Mucosa of rectum (tissue), 2 donors: ENCODE measurements at regions not wholly inside any gene's neighbourhood (a gene's known extent, or its start where the extent isn't known, plus 50 kb on each side); places are given as distances from the start of the nearest gene placed in this dataset.
"Not testable (repeated sequence)": the region's sequence is repeated elsewhere in the genome, so short reads cannot be mapped to it uniquely, and the experiment has no call there.

Experiments
- H3K27ac ChIP-seq, 2 donors: one replicate each; pipeline ENCODE4 v1.7.0; 2013; ENCODE audit warnings: inconsistent platforms in 2 of 2, low read depth in 2 of 2, low read length in 2 of 2
- H3K27me3 ChIP-seq, 2 donors: one replicate each; pipeline ENCODE4 v1.7.0; 2013; ENCODE audit warnings: low read length in 2 of 2; ENCODE audit not compliant: control insufficient read depth in 2 of 2, insufficient read depth in 2 of 2
- H3K36me3 ChIP-seq, 2 donors: one replicate each; pipeline ENCODE4 v1.7.0; 2013; ENCODE audit warnings: low read length in 2 of 2; ENCODE audit not compliant: control insufficient read depth in 2 of 2, insufficient read depth in 2 of 2
- H3K4me1 ChIP-seq, 2 donors: one replicate each; pipeline ENCODE4 v1.7.0; 2013; ENCODE audit warnings: low read length in 2 of 2, mild to moderate bottlenecking in 1 of 2; ENCODE audit not compliant: control insufficient read depth in 2 of 2, insufficient read depth in 2 of 2
- H3K4me3 ChIP-seq, 2 donors: one replicate each; pipeline ENCODE4 v1.7.0; 2013; ENCODE audit warnings: low read length in 2 of 2
- H3K9ac ChIP-seq, 2 donors: one replicate each; pipeline ENCODE4 v1.7.0; 2013; ENCODE audit warnings: low read length in 2 of 2, low read depth in 1 of 2, mild to moderate bottlenecking in 1 of 2
- H3K9me3 ChIP-seq, 2 donors: one replicate each; pipeline ENCODE4 v1.7.0; 2013; ENCODE audit warnings: low read length in 2 of 2; ENCODE audit not compliant: control insufficient read depth in 2 of 2
- donor health status: healthy.
- donor health status: Normal muscosa, but diverticular disease.

DNA sequence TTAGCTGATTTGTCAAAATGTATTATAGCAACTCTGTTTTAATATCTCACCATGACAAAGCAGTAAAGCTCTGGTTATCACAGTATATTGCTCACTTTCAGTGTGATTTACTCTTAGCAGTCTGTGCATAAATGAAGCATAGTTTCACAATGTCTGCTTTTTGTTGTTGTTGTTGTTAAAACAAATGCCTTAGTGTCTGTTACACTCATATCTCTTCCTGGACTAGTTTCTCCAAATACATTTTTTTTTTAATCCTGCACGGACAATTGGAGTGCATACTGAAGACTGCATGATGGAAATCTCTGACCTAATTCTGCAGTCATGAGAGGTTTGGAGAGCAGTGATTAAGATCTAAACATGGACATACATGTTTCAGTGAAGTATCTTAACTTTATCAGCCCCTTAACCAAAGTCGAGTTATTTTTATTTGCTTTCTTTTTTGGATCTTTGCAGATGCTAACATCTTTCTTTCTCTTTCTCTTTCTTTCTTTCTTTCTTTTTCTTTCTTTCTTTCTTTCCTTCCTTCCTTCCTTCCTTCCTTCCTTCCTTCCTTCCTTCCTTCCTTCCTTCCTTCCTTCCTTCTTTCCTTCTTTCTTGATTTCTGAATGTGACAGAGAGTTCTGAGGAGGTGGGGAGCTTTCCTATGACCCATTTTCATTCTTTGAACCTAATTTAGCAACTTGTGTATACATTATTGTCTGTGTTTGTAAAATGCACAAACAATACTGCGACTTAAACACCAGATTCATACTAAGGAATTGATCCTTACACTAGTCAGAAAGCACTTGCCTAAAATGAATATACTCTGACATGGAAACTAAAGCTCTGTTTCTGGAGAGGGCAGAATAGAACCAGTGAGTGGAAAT lies 161.5 kb upstream of the AGR3 start:
- Histone ChIP-seq H3K4me1 (peaks cover 0 to 9% of the 10 kb centered on the region in 2 donors), H3K9me3 (no peaks in the 10 kb centered on the region), H3K27me3 (no peaks in the 10 kb centered on the region), H3K4me3 (no peak overlapping the region), H3K9ac (no peak overlapping the region), H3K27ac (no peak overlapping the region), H3K36me3 (no peaks in the 10 kb centered on the region)

DNA sequence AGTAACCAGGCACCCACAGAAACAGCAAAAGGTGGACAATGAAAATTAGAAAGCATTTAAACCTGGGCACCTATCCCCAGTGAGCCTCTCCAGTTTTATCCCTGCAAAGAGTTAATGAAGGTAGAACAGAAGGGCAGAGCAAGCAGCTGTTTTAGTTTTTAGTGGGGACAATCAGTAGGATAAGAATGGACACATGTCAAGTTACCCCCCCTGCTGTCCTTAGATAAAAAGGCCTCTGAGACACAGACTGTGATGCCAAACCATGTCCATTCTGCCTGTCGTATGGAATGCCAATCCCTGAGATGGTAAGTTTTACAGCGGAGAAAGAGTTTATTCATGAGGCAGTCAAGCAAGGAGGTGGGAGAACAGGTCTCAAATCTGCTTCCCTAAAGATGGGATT lies 162.6 kb upstream of the AGR3 start:
- Histone ChIP-seq H3K9me3 (no peaks in the 10 kb centered on the region), H3K4me3 (no peak overlapping the region), H3K36me3 (no peaks in the 10 kb centered on the region), H3K9ac (no peak overlapping the region), H3K4me1 (peaks cover 0 to 3% of the 10 kb centered on the region in 2 donors), H3K27ac (no peak overlapping the region), H3K27me3 (no peaks in the 10 kb centered on the region)

DNA sequence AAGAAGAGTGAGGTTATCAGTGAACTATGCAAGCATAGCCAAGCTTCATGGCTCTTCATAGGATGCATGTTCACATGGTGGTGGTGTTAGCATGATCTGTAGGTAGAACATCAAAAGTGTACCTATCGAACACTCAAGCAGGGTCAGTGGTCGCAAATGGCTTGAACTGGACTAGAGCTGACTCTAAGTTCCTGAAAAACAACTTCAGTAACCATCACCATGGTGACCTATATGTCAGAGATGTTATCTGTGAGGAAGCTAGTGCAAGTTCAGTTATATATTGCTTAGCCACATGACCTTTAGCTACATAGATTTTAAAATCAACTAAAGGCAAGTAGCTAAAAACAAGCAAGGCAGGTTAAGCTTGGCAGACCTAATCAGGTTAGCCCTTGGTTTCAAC lies 163.1 kb upstream of the AGR3 start:
- Histone ChIP-seq H3K4me1 (no peaks in the 10 kb centered on the region), H3K27me3 (no peaks in the 10 kb centered on the region), H3K36me3 (no peaks in the 10 kb centered on the region), H3K9ac (no peak overlapping the region), H3K4me3 (no peak overlapping the region), H3K9me3 (no peaks in the 10 kb centered on the region), H3K27ac (no peak overlapping the region)

DNA sequence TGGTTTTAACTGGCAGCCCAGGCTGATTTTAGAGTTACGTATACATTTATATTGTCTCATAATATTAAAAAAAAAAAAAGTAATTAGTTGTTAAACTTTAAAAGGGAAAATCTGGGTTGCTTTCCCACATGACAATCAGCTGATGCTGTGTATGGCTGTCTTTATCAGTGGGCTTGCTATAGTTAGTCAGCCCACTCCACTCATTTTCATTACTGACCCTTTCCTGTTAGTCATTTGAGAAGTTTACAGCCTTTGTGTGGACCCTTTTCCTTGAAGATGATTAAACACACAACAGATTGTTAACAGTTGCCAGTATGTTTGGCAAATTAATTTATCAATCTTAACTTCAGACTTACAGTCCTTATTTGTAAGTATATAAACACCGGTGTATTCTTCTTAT lies 164.5 kb upstream of the AGR3 start:
- Histone ChIP-seq H3K27ac (no peak overlapping the region), H3K4me1 (no peaks in the 10 kb centered on the region), H3K9me3 (no peaks in the 10 kb centered on the region), H3K4me3 (no peak overlapping the region), H3K9ac (no peak overlapping the region), H3K36me3 (no peaks in the 10 kb centered on the region), H3K27me3 (no peaks in the 10 kb centered on the region)

DNA sequence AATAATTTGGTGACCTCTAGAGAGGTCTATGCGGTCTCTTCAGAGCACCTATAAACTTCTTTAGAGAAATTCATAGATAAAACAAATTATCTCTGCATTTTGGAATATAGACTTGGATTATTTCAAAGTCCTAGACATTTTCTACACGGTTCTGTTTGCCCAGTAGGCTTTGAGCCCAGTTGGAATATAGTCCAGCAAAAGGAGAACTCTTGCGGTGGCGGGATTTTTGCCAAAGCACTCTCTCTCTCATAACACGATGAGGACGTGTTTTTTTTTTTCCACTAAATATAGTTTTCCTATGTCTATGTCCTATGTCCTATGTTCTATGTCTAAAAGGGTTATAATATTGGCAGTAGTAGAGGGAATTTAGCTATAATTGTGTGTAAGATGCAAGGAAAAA lies 164.9 kb upstream of the AGR3 start:
- no peaks in the 10 kb centered on the region for H3K4me1 ChIP-seq
- H3K4me3 ChIP-seq: no peak overlapping the region
- H3K9me3 ChIP-seq: no peaks in the 10 kb centered on the region
- H3K27me3 ChIP-seq: no peaks in the 10 kb centered on the region
- no peak overlapping the region for H3K9ac ChIP-seq
- H3K36me3 ChIP-seq: no peaks in the 10 kb centered on the region
- no peak overlapping the region for H3K27ac ChIP-seq

DNA sequence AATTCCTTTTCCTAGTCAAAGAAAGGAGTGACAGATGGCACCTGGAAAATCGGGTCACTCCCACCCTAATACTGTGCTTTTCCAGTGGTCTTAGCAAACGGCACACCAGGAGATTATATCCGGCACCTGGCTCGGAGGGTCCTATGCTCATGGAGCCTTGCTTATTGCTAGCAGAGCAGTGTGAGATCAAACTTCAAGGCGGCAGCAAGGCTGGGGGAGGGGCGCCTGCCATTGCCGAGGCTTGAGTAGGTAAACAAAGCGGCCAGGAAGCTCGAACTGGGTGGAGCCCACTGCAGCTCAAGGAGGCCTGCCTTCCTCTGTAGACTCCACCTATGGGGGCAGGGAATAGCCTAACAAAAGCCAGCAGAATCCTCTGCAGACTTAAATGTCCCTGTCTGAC lies 171.4 kb upstream of the AGR3 start:
- H3K4me1 ChIP-seq, H3K9me3 ChIP-seq, H3K36me3 ChIP-seq, H3K4me3 ChIP-seq, H3K9ac ChIP-seq, H3K27me3 ChIP-seq, H3K27ac ChIP-seq: not testable (repeated sequence)

- H3K9ac ChIP-seq: no peak overlapping the region
- H3K9me3 ChIP-seq: no peaks in the 10 kb centered on the region
- H3K36me3 ChIP-seq: no peaks in the 10 kb centered on the region
- H3K4me3 ChIP-seq: no peak overlapping the region
- H3K27ac ChIP-seq: no peak overlapping the region
- no peaks in the 10 kb centered on the region for H3K4me1 ChIP-seq
- H3K27me3 ChIP-seq: no peaks in the 10 kb centered on the region
These were observed 172.4 kb upstream of the AGR3 start for GRCh38 chr7:17054206-17054605.

DNA sequence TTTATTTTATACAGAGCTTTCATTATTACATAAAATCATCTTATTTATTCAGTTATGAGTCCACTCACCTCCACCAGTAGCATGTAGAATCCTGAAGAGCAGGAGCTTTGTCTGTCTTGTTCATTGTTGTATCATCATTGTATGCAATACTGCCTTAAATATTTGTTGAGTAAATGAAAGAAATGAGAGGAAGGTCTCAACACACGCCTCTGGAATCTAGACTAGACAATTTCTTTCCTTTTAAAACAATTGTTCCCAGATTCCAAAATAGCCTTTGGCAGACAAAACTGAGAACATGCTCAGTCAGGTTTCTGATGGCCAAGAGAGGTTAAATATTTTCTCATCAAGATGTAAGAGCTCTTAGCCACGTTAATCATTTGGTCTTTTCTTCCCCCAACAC lies 173.1 kb upstream of the AGR3 start:
- Histone ChIP-seq H3K27me3 (no peaks in the 10 kb centered on the region), H3K4me3 (no peak overlapping the region), H3K9me3 (no peaks in the 10 kb centered on the region), H3K27ac (no peak overlapping the region), H3K4me1 (no peaks in the 10 kb centered on the region), H3K36me3 (no peaks in the 10 kb centered on the region), H3K9ac (no peak overlapping the region)

DNA sequence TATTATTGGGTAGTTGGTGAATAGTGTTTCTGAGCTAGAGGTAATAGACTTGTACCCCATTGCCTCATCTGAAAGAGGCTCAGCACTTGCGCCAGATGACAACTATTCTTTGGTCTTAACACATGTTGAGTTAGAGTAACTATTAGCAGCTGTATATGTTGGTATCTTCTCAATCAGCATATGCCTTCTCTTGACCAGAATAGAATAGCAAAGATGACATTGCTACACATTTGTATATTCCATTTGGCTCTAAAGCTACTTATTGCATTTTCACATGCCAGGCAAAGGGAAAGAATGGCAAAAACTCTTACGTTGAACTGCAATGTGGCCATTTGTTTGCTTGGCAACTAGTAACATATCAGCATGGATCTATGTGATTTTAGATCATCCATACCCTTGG lies 173.8 kb upstream of the AGR3 start:
- Histone ChIP-seq H3K9ac (no peak overlapping the region), H3K27me3 (no peaks in the 10 kb centered on the region), H3K9me3 (no peaks in the 10 kb centered on the region), H3K4me1 (no peaks in the 10 kb centered on the region), H3K36me3 (no peaks in the 10 kb centered on the region), H3K4me3 (no peak overlapping the region), H3K27ac (no peak overlapping the region)

- H3K27ac ChIP-seq: no peak overlapping the region
- H3K36me3 ChIP-seq: no peaks in the 10 kb centered on the region
- H3K4me1 ChIP-seq: no peaks in the 10 kb centered on the region
- no peaks in the 10 kb centered on the region for H3K9me3 ChIP-seq
- no peak overlapping the region for H3K4me3 ChIP-seq
- H3K27me3 ChIP-seq: no peaks in the 10 kb centered on the region
- no peak overlapping the region for H3K9ac ChIP-seq
These were observed 174.8 kb upstream of the AGR3 start for GRCh38 chr7:17056491-17057142.
